Immature natural killer cell (primary cell): ENCODE measurements at regions not wholly inside any gene's neighbourhood (a gene's known extent, or its start where the extent isn't known, plus 50 kb on each side); places are given as distances from the start of the nearest gene placed in this dataset.
A peak's percentile ranks its signal among the peaks of the same experiment; 100 is the strongest.
"Not testable (repeated sequence)": the region's sequence is repeated elsewhere in the genome, so short reads cannot be mapped to it uniquely, and the experiment has no call there.

Source experiments
- DNase-seq, 3 donors: peaks; one replicate each; pipeline ENCODE4 v3.0.0; 2022; ENCODE audit warnings: mixed read lengths in 1 of 3
- H3K27ac Mint-ChIP-seq, 6 donors: one replicate each; pipeline ENCODE4 v1.8.0; 2020; ENCODE audit warnings: mixed read lengths in 6 of 6, mild to moderate bottlenecking in 5 of 6, inconsistent platforms in 4 of 6, moderate library complexity in 3 of 6
- H3K27me3 Mint-ChIP-seq, 3 donors: one replicate each; pipeline ENCODE4 v1.8.0; 2020 to 2021; ENCODE audit warnings: low read depth in 3 of 3, mild to moderate bottlenecking in 3 of 3, mixed read lengths in 3 of 3, moderate library complexity in 3 of 3, inconsistent platforms in 1 of 3
- H3K36me3 Mint-ChIP-seq, 3 donors: one replicate each; pipeline ENCODE4 v1.8.0; 2020; ENCODE audit warnings: mixed read lengths in 3 of 3, inconsistent platforms in 2 of 3, mild to moderate bottlenecking in 2 of 3
- H3K4me1 Mint-ChIP-seq, 2 donors: one replicate each; pipeline ENCODE4 v1.8.0; 2020; ENCODE audit warnings: inconsistent platforms in 2 of 2, mild to moderate bottlenecking in 2 of 2, mixed read lengths in 2 of 2, moderate library complexity in 1 of 2
- H3K4me3 Mint-ChIP-seq, 5 donors: one replicate each; pipeline ENCODE4 v1.8.0; 2020; ENCODE audit warnings: mild to moderate bottlenecking in 5 of 5, mixed read lengths in 5 of 5, inconsistent platforms in 3 of 5, moderate library complexity in 3 of 5
- H3K9me3 Mint-ChIP-seq, 6 donors: one replicate each; pipeline ENCODE4 v1.8.0; 2020; ENCODE audit warnings: mild to moderate bottlenecking in 6 of 6, mixed read lengths in 6 of 6, inconsistent platforms in 4 of 6, moderate library complexity in 3 of 6

GRCh38 chr2:67585400-67585799 is 188.3 kb downstream of the ETAA1 start:
- peaks cover 20 to 58% (median 41%) of the 10 kb centered on the region in 6 donors for H3K9me3 Mint-ChIP-seq
- peaks cover 6 to 22% (median 18%) of the 10 kb centered on the region in 3 donors for H3K36me3 Mint-ChIP-seq
- H3K27ac Mint-ChIP-seq = no peak overlapping the region
- no peaks in the 10 kb centered on the region for H3K4me1 Mint-ChIP-seq
- DNase-seq = no peak
- no peak overlapping the region for H3K4me3 Mint-ChIP-seq
- peaks cover 1 to 5% (median 4%) of the 10 kb centered on the region in 3 donors for H3K27me3 Mint-ChIP-seq

GRCh38 chr2:67589121-67589520 is 192.0 kb downstream of the ETAA1 start:
- peaks cover 3 to 19% (median 14%) of the 10 kb centered on the region in 3 donors for H3K36me3 Mint-ChIP-seq
- H3K27me3 Mint-ChIP-seq = peaks cover 4 to 10% (median 4%) of the 10 kb centered on the region in 3 donors
- H3K9me3 Mint-ChIP-seq = peaks cover 18 to 52% (median 31%) of the 10 kb centered on the region in 6 donors

DNA sequence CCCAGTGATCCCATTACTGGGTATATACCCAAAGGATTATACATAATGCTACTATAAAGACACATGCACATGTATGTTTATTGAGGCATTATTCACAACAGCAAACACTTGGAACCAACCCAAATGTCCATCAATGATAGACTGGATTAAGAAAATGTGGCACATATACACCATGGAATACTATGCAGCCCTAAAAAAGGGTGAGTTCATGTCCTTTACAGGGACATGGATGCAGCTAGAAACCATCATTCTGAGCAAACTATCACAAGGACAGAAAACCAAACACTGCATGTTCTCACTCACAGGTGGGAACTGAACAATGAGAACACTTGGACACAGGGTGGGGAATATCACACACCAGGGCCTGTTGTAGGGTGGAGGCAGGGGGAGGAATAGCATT is 197.4 kb downstream of the ETAA1 start:
- DNase-seq, H3K4me1 Mint-ChIP-seq, H3K36me3 Mint-ChIP-seq, H3K4me3 Mint-ChIP-seq, H3K27ac Mint-ChIP-seq: not testable (repeated sequence)
- H3K9me3 Mint-ChIP-seq = peaks cover 0 to 25% (median 9%) of the 10 kb centered on the region in 6 donors
- H3K27me3 Mint-ChIP-seq = peaks cover 3 to 11% (median 4%) of the 10 kb centered on the region in 3 donors

More at GRCh38 chr2:67589121-67589520, 192.0 kb downstream of the ETAA1 start:
- DNase-seq, H3K4me3 Mint-ChIP-seq, H3K4me1 Mint-ChIP-seq, H3K27ac Mint-ChIP-seq: not testable (repeated sequence)

GRCh38 chr2:67596871-67597270 is 199.7 kb downstream of the ETAA1 start:
- Mint-ChIP-seq H3K27me3 (peaks cover 0 to 11% (median 7%) of the 10 kb centered on the region in 3 donors), H3K4me1 (no peaks in the 10 kb centered on the region), H3K4me3 (no peak overlapping the region), H3K9me3 (peaks cover 0 to 16% (median 7%) of the 10 kb centered on the region in 6 donors), H3K36me3 (peaks cover 0 to 4% (median 0%) of the 10 kb centered on the region in 3 donors), H3K27ac (no peak overlapping the region)
- no peak for DNase-seq

DNA sequence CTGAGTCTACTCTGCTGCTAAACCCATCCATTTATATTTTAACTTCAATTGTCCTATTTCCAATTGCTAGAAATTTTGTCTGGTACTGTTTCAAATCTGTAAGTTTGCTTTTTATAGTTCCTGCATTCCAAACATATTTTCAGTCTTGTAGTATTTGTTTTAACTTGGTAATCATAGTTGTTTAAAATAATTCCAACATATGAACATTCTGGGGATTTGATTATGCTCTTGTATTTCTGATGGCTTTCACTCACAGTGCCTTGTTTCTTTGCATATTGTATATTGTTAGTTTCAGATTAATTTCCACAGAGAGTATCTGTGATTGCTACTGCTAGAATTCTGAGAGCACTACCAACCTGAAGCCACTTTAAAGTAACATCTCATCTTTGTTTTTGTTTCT is 202.4 kb downstream of the ETAA1 start:
- DNase-seq = no peak
- Mint-ChIP-seq H3K4me3 (no peak overlapping the region), H3K4me1 (no peaks in the 10 kb centered on the region), H3K36me3 (peaks cover 0 to 4% (median 0%) of the 10 kb centered on the region in 3 donors), H3K27me3 (peaks cover 0 to 4% (median 3%) of the 10 kb centered on the region in 3 donors), H3K9me3 (peaks cover 0 to 4% (median 2%) of the 10 kb centered on the region in 6 donors), H3K27ac (no peak overlapping the region)

GRCh38 chr2:67600222-67600871 is 203.2 kb downstream of the ETAA1 start:
- peaks cover 0 to 2% (median under 1%) of the 10 kb centered on the region in 6 donors for H3K9me3 Mint-ChIP-seq
- H3K27ac Mint-ChIP-seq = no peak overlapping the region
- H3K4me1 Mint-ChIP-seq = no peaks in the 10 kb centered on the region
- H3K36me3 Mint-ChIP-seq = peaks cover 0 to 4% (median 0%) of the 10 kb centered on the region in 3 donors
- peaks cover 0 to 3% (median 3%) of the 10 kb centered on the region in 3 donors for H3K27me3 Mint-ChIP-seq
- no peak for DNase-seq
- H3K4me3 Mint-ChIP-seq = no peak overlapping the region

DNA sequence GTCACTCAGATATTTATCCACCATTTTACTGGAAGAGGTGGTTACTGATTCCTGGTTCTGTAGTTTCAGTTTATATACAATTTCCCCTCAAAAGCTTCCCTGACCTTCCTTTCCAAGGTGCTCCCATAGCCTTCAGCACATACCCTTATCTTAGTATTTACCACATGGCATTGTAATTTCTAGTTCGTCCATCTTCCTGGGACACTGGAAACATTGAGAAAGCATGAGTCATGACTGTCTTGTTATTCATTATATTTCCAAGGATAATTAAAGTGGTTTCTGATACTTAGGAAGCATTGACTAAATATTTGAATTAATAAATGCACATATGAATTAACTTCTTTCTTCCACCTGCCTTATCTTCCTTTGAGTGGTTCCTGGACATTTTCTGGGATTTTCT is 203.8 kb downstream of the ETAA1 start:
- Mint-ChIP-seq H3K4me1 (no peaks in the 10 kb centered on the region), H3K36me3 (peaks cover 0 to 4% (median 0%) of the 10 kb centered on the region in 3 donors), H3K4me3 (no peak overlapping the region), H3K9me3 (peaks cover 0 to 2% (median 0%) of the 10 kb centered on the region in 6 donors), H3K27ac (no peak overlapping the region), H3K27me3 (peaks cover 0 to 3% (median under 1%) of the 10 kb centered on the region in 3 donors)
- DNase-seq = no peak

- Mint-ChIP-seq H3K36me3 (no peaks in the 10 kb centered on the region), H3K4me1 (no peaks in the 10 kb centered on the region), H3K4me3 (no peak overlapping the region), H3K9me3 (peaks cover 0 to 2% (median 0%) of the 10 kb centered on the region in 6 donors), H3K27me3 (peaks cover 0 to 3% (median 0%) of the 10 kb centered on the region in 3 donors), H3K27ac (no peak overlapping the region)
- no peak for DNase-seq
Measured at GRCh38 chr2:67604360-67604759, 207.2 kb downstream of the ETAA1 start.

- Mint-ChIP-seq H3K9me3 (no peaks in the 10 kb centered on the region), H3K4me1 (peaks cover 5 to 8% of the 10 kb centered on the region in 2 donors), H3K27ac (no peak overlapping the region), H3K27me3 (no peaks in the 10 kb centered on the region), H3K36me3 (no peaks in the 10 kb centered on the region), H3K4me3 (no peak overlapping the region)
- no peak for DNase-seq
Measured at GRCh38 chr2:67612576-67613042, 215.5 kb downstream of the ETAA1 start.

GRCh38 chr2:67613227-67613626 is 216.1 kb downstream of the ETAA1 start:
- Mint-ChIP-seq H3K9me3 (no peaks in the 10 kb centered on the region), H3K4me1 (peaks cover 5 to 8% of the 10 kb centered on the region in 2 donors), H3K27me3 (no peaks in the 10 kb centered on the region), H3K36me3 (no peaks in the 10 kb centered on the region), H3K4me3 (no peak overlapping the region), H3K27ac (peak overlapping the region in 1 of 6 donors; percentile 5)
- no peak for DNase-seq

DNA sequence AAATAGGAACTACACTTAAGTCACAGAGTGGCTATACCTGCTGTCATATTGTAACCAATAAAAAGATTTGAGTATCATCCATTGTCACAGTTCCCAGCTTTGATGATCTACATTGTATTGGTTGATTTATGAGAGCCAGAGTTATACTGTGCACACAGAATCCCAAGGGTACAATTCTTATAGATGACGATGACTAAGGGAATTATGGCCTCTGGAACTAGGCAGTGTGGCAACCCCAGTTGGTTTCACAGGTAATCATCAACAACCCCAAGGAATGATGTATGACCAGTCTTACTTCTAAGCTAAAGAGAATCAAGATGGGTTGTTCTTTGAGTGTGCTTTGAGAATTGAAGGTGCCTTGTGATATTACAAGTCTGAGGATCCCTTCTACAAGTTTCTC is 217.3 kb downstream of the ETAA1 start:
- H3K9me3 Mint-ChIP-seq = no peaks in the 10 kb centered on the region

GRCh38 chr2:67616749-67617148 is 219.6 kb downstream of the ETAA1 start:
- H3K27me3 Mint-ChIP-seq = no peaks in the 10 kb centered on the region
- DNase-seq = peak; percentile 30 to 36 (median 35)
- H3K4me3 Mint-ChIP-seq = peak overlapping the region; percentile 2 to 22 (median 18)
- H3K4me1 Mint-ChIP-seq = peaks cover 5 to 8% of the 10 kb centered on the region in 2 donors
- H3K9me3 Mint-ChIP-seq = no peaks in the 10 kb centered on the region
- peak overlapping the region in 2 of 6 donors; percentile 68 to 71 for H3K27ac Mint-ChIP-seq
- H3K36me3 Mint-ChIP-seq = no peaks in the 10 kb centered on the region

More for the DNA sequence above, 217.3 kb downstream of the ETAA1 start:
- Mint-ChIP-seq H3K4me1 (peaks cover 5 to 8% of the 10 kb centered on the region in 2 donors), H3K36me3 (no peaks in the 10 kb centered on the region), H3K27me3 (no peaks in the 10 kb centered on the region), H3K4me3 (no peak overlapping the region), H3K27ac (no peak overlapping the region)
- DNase-seq = no peak

DNA sequence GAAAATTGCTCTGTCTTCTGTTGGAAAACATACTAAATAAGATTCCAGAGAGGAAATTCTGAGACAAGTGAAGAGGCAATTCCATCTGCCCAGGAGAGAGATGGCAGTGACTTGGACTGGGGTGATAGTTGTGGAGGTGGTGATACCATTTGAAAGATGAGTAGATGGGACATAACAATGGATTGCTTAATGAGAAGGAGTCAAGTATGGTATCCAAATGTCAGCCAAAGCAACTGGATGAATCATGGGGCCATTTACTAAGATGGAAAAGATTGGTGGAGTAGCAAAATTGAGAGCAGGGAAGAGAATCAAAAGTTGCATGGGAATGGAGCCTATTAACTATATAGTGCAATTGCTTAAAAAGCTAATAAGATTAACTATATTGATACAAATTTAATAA is 222.1 kb downstream of the ETAA1 start:
- Mint-ChIP-seq H3K4me1 (peaks cover 5 to 8% of the 10 kb centered on the region in 2 donors), H3K9me3 (no peaks in the 10 kb centered on the region), H3K27me3 (peaks cover 0 to 4% (median 0%) of the 10 kb centered on the region in 3 donors), H3K4me3 (no peak overlapping the region), H3K36me3 (peaks cover 0 to 2% (median 0%) of the 10 kb centered on the region in 3 donors), H3K27ac (no peak overlapping the region)
- no peak for DNase-seq

DNA sequence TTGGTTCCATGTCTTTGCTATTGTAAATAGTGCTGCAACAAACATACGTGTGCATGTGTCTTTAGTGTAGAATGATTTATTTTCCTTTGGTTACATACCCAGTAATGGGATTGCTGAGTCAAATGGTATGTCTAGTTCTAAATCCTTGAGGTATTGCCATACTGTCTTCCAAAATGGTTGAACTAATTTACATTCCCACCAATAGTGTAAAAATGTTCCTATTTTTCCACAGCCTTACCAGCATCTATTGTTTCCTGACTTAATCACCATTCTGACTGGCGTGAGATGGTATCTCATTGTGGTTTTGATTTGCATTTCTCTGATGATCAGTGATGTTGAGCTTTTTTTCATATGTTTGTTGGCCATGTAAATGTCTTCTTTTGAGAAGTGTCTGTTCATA is 226.6 kb downstream of the ETAA1 start:
- not testable (repeated sequence) for H3K9me3 Mint-ChIP-seq, H3K4me3 Mint-ChIP-seq, H3K36me3 Mint-ChIP-seq, H3K4me1 Mint-ChIP-seq, H3K27ac Mint-ChIP-seq, H3K27me3 Mint-ChIP-seq, DNase-seq
